ENCODE measurements at regions not wholly inside any gene's neighbourhood (a gene's known extent, or its start where the extent isn't known, plus 50 kb on each side); places are given as distances from the start of the nearest gene placed in this dataset.

DNA sequence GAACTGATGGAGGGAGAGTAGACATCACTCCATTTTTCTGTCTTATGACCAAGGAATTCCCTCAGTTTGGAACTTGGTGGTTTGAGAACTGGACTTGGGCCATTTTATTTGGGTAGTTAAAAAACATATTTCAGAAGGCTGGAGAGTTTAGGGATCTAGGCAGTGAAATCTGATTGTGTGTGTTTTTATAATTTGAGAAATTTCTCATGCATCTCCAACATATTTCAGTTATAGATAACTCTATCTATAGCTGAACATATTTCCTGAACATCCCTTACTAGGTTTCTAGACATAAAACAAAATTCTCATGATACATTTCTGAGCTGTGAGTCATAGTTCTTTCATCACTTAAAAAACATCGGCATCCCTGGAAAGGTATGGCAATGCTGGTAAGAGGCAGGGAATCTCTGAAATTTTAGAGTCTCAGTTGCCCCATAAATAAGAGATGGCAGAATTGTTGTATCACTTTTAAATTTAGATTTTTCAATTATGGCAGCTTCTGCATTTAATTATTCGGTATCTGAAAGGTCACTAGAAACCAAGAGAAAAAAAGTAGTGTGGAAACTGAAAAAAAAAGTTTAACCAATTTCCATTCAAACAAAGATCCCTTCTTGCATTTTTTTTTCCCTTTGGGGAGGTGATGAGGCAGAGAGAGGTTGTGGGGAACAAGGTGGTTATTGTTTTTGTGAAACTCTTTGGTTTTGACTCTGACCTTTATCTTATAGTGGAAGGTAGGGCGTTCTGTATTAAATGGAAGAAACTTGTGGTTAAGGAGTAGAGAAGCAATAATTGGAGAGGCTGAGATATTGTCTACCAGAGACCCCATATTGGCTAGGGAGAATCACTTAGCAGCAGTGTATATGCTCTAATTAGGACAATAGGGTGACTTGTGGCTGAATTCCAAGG lies 102.9 kb downstream of the FASLG start:
- Histone ChIP-seq H3K36me3 (ENCODE audit: control insufficient read depth in 1 of 2, insufficient read depth in 2 of 2, low read length in 2 of 2) (no peaks in the 10 kb centered on the region), H3K4me1 (ENCODE audit: control insufficient read depth in 1 of 2, insufficient read depth in 2 of 2, low read length in 2 of 2) (peaks cover 9 to 14% of the 10 kb centered on the region in 2 experiments), H3K9me2 (ENCODE audit: insufficient read depth) (no peaks in the 10 kb centered on the region), H3K27ac (ENCODE audit: low read depth, low read length) (no peak overlapping the region), H3K9me3 (ENCODE audit: control insufficient read depth in 1 of 2, insufficient read depth in 1 of 2, low read depth in 1 of 2, low read length in 2 of 2) (no peaks in the 10 kb centered on the region), H3K4me3 (replicated peaks in 1 of 2; ENCODE audit: low read depth in 1 of 2, low read length in 2 of 2) (no peak overlapping the region), H3K79me2 (ENCODE audit: insufficient read depth, low read length) (no peaks in the 10 kb centered on the region), H4K20me1 (ENCODE audit: insufficient read depth) (no peaks in the 10 kb centered on the region), H3K27me3 (ENCODE audit: insufficient read depth, low read length) (no peaks in the 10 kb centered on the region), H3K4me2 (ENCODE audit: low read length) (peak overlapping the region; percentile 21), H3K9ac (ENCODE audit: low read length) (no peak overlapping the region), H2AFZ (ENCODE audit: low read depth, low read length, poor library complexity, severe bottlenecking) (peak overlapping the region; percentile 17)
- ATAC-seq, result peak; percentile 59
- POLR2A ChIA-PET, result no interaction called here
- DNase-seq (ENCODE audit: low read depth, low spot score), result no peak
- RAD21 ChIA-PET (ENCODE audit: low non-redundant PET in 1 of 2, low total read pairs in 2 of 2, uncharacterized antibody in 2 of 2, unreplicated experiment in 2 of 2), result no interaction called here
- no TSS peak for BruUV-seq (replicated peaks)
- CTCF ChIA-PET, result no interaction called here
- peak; percentile 33; the same call in 1 of the 2 replicates for TF ChIP-seq FOSL1 (IDR thresholded peaks at IDR 0.05; ENCODE audit: low read depth)
- TF ChIP-seq, protein P1, sequence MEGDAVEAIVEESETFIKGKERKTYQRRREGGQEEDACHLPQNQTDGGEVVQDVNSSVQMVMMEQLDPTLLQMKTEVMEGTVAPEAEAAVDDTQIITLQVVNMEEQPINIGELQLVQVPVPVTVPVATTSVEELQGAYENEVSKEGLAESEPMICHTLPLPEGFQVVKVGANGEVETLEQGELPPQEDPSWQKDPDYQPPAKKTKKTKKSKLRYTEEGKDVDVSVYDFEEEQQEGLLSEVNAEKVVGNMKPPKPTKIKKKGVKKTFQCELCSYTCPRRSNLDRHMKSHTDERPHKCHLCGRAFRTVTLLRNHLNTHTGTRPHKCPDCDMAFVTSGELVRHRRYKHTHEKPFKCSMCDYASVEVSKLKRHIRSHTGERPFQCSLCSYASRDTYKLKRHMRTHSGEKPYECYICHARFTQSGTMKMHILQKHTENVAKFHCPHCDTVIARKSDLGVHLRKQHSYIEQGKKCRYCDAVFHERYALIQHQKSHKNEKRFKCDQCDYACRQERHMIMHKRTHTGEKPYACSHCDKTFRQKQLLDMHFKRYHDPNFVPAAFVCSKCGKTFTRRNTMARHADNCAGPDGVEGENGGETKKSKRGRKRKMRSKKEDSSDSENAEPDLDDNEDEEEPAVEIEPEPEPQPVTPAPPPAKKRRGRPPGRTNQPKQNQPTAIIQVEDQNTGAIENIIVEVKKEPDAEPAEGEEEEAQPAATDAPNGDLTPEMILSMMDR (IDR thresholded peaks at IDR 0.05 in 2 of 3, conservative IDR thresholded peaks at IDR 0.05 in 1 of 3; ENCODE audit: borderline replicate concordance in 1 of 3, insufficient read depth in 1 of 3, low read depth in 2 of 3, low read length in 2 of 3), result no peak
- TF ChIP-seq EGR1 (IDR thresholded peaks at IDR 0.05; ENCODE audit: low read depth), result no peak
- TF ChIP-seq JUND (IDR thresholded peaks at IDR 0.05), result peak; percentile 31; the same call in 1 of the 2 replicates
- TF ChIP-seq EZH2phosphoT487 (IDR thresholded peaks at IDR 0.05; ENCODE audit: borderline replicate concordance), result no peak
- intact Hi-C loops (cut with micrococcal nuclease), result no loop called here

DNA sequence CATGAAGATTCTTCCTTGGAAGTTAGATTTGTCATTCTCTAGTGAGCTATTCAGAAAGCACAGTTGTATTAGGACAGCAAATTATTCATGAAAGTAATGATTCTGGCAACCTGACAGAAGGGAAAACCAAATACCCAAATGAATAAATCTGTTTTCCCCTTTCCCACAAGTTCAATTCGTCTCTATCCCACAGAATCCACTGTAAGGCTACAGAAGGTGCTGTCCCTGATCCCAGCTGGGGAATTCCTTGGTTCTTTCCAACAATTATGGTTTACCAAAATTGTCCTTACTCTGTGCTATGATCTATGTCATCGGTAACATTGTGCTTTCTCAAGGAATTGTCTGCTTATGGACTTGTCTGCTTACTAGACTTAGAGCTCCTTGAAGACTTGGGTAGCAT lies 104.2 kb downstream of the FASLG start:
- Histone ChIP-seq H3K4me2 (ENCODE audit: low read length) (no peak overlapping the region), H3K4me1 (ENCODE audit: control insufficient read depth in 1 of 2, insufficient read depth in 2 of 2, low read length in 2 of 2) (peaks cover 9 to 14% of the 10 kb centered on the region in 2 experiments), H3K4me3 (replicated peaks in 1 of 2; ENCODE audit: low read depth in 1 of 2, low read length in 2 of 2) (no peak overlapping the region), H3K79me2 (ENCODE audit: insufficient read depth, low read length) (no peaks in the 10 kb centered on the region), H3K9ac (ENCODE audit: low read length) (no peak overlapping the region), H3K27me3 (ENCODE audit: insufficient read depth, low read length) (no peaks in the 10 kb centered on the region), H3K36me3 (ENCODE audit: control insufficient read depth in 1 of 2, insufficient read depth in 2 of 2, low read length in 2 of 2) (no peaks in the 10 kb centered on the region), H3K9me2 (ENCODE audit: insufficient read depth) (no peaks in the 10 kb centered on the region), H3K9me3 (ENCODE audit: control insufficient read depth in 1 of 2, insufficient read depth in 1 of 2, low read depth in 1 of 2, low read length in 2 of 2) (no peaks in the 10 kb centered on the region), H3K27ac (ENCODE audit: low read depth, low read length) (no peak overlapping the region), H2AFZ (ENCODE audit: low read depth, low read length, poor library complexity, severe bottlenecking) (no peak overlapping the region), H4K20me1 (ENCODE audit: insufficient read depth) (no peaks in the 10 kb centered on the region)
- TF ChIP-seq SP1 (IDR thresholded peaks at IDR 0.05; ENCODE audit: low read depth), result no peak
- TF ChIP-seq POLR2A (IDR thresholded peaks at IDR 0.05; ENCODE audit: borderline replicate concordance, extremely low read depth, insufficient read depth, insufficient read length), result no peak
- intact Hi-C loops (cut with micrococcal nuclease), result no loop called here
- ATAC-seq (no peak), DNase-seq (ENCODE audit: low read depth, low spot score) (no peak)
- ChIA-PET RAD21 (ENCODE audit: low non-redundant PET in 1 of 2, low total read pairs in 2 of 2, uncharacterized antibody in 2 of 2, unreplicated experiment in 2 of 2) (no interaction called here), CTCF (no interaction called here), POLR2A (no interaction called here)
- BruUV-seq (replicated peaks), result no TSS peak
